ENCODE measurements at regions not wholly inside any gene's neighbourhood (a gene's known extent, or its start where the extent isn't known, plus 50 kb on each side); places are given as distances from the start of the nearest gene placed in this dataset.

GRCh38 chr5:2205185-2205585 is 322.5 kb upstream of the IRX4 start:
- CTCF ChIA-PET: no interaction called here
- TF ChIP-seq MYC (IDR thresholded peaks at IDR 0.05; ENCODE audit: low read depth, low read length) (no peak), JUN (IDR thresholded peaks at IDR 0.05; ENCODE audit: borderline replicate concordance, insufficient read depth, insufficient read length, low read depth) (no peak), POLR2A (IDR thresholded peaks at IDR 0.05; ENCODE audit: low read depth, low read length) (no peak), MAX (IDR thresholded peaks at IDR 0.05; ENCODE audit: insufficient read depth, insufficient read length) (no peak), GATA2 (IDR thresholded peaks at IDR 0.05; ENCODE audit: insufficient read depth, insufficient read length, low read depth, low read length) (no peak), EZH2 (IDR thresholded peaks at IDR 0.05; ENCODE audit: borderline replicate concordance, low read depth, low read length, severe bottlenecking) (no peak), POLR2AphosphoS5 (IDR thresholded peaks at IDR 0.05; ENCODE audit: insufficient read depth, low read depth, low read length) (no peak)
- Histone ChIP-seq H4K20me1 (replicated peaks; ENCODE audit: control insufficient read depth, extremely low read depth, insufficient read depth, low read length) (no peaks in the 10 kb centered on the region), H3K4me3 (replicated peaks in 1 of 3; ENCODE audit: insufficient read depth in 1 of 3, low read depth in 1 of 3, low read length in 3 of 3) (no peak overlapping the region), H2AFZ (ENCODE audit: low read depth, low read length) (no peak overlapping the region), H3K4me1 (ENCODE audit: control insufficient read depth, extremely low read depth, insufficient read depth, low read length) (no peaks in the 10 kb centered on the region), H3K36me3 (ENCODE audit: control insufficient read depth in 2 of 2, extremely low read depth in 1 of 2, insufficient read depth in 2 of 2, low read length in 2 of 2) (no peaks in the 10 kb centered on the region), H3K9ac (replicated peaks; ENCODE audit: extremely low read depth, insufficient read depth, low read length) (no peak overlapping the region), H3K27ac (ENCODE audit: insufficient read depth, low read depth, low read length) (no peak overlapping the region), H3K4me2 (ENCODE audit: insufficient read depth, low read length) (no peak overlapping the region), H3K79me2 (ENCODE audit: control insufficient read depth, insufficient read depth, low read length) (no peaks in the 10 kb centered on the region), H3K9me3 (replicated peaks; ENCODE audit: control insufficient read depth, insufficient read depth, low read length) (peaks cover 9% of the 10 kb centered on the region), H3K27me3 (ENCODE audit: control insufficient read depth in 2 of 2, insufficient read depth in 2 of 2, low read length in 2 of 2) (no peaks in the 10 kb centered on the region), H3K9me1 (replicated peaks; ENCODE audit: control insufficient read depth, extremely low read depth, insufficient read depth, low read length) (no peaks in the 10 kb centered on the region)
- BruUV-seq (replicated peaks): no TSS peak
- dilution Hi-C loops (cut with MboI; ENCODE audit: extremely low pct_ligation_motif_present, low sequenced_read_pairs) (no loop called here), intact Hi-C loops (cut with micrococcal nuclease) (no loop called here)
- FAIRE-seq (no peak), DNase-seq (ENCODE audit: low read depth, low spot score) (no peak)
- POLR2A ChIA-PET: no interaction called here

GRCh38 chr5:2204366-2205184 is 321.9 kb upstream of the IRX4 start:
- H3K9ac ChIP-seq (replicated peaks; ENCODE audit: extremely low read depth, insufficient read depth, low read length): no peak overlapping the region

More at GRCh38 chr5:2204366-2205184, 321.9 kb upstream of the IRX4 start:
- no TSS peak for BruUV-seq (replicated peaks)
- no peaks in the 10 kb centered on the region for H3K79me2 ChIP-seq (ENCODE audit: control insufficient read depth, insufficient read depth, low read length)
- no peak overlapping the region for H3K27ac ChIP-seq (ENCODE audit: insufficient read depth, low read depth, low read length)
- POLR2A ChIA-PET: no interaction called here
- dilution Hi-C loops (cut with MboI; ENCODE audit: extremely low pct_ligation_motif_present, low sequenced_read_pairs): no loop called here
- H2AFZ ChIP-seq (ENCODE audit: low read depth, low read length): no peak overlapping the region
- intact Hi-C loops (cut with micrococcal nuclease): no loop called here
- no peaks in the 10 kb centered on the region for H3K9me1 ChIP-seq (replicated peaks; ENCODE audit: control insufficient read depth, extremely low read depth, insufficient read depth, low read length)
- no peaks in the 10 kb centered on the region for H3K36me3 ChIP-seq (ENCODE audit: control insufficient read depth in 2 of 2, extremely low read depth in 1 of 2, insufficient read depth in 2 of 2, low read length in 2 of 2)
- H3K4me3 ChIP-seq (replicated peaks in 1 of 3; ENCODE audit: insufficient read depth in 1 of 3, low read depth in 1 of 3, low read length in 3 of 3): no peak overlapping the region
- no peak overlapping the region for H3K4me2 ChIP-seq (ENCODE audit: insufficient read depth, low read length)
- CTCF ChIA-PET: no interaction called here
- no peak for DNase-seq (ENCODE audit: low read depth, low spot score)
- no peaks in the 10 kb centered on the region for H4K20me1 ChIP-seq (replicated peaks; ENCODE audit: control insufficient read depth, extremely low read depth, insufficient read depth, low read length)
- no peak for FAIRE-seq
- H3K4me1 ChIP-seq (ENCODE audit: control insufficient read depth, extremely low read depth, insufficient read depth, low read length): no peaks in the 10 kb centered on the region
- TF ChIP-seq POLR2A (IDR thresholded peaks at IDR 0.05; ENCODE audit: low read depth, low read length) (no peak), MYC (IDR thresholded peaks at IDR 0.05; ENCODE audit: low read depth, low read length) (no peak), POLR2AphosphoS5 (IDR thresholded peaks at IDR 0.05; ENCODE audit: insufficient read depth, low read depth, low read length) (no peak), MAX (IDR thresholded peaks at IDR 0.05; ENCODE audit: insufficient read depth, insufficient read length) (no peak), CTCF (IDR thresholded peaks at IDR 0.05; ENCODE audit: extremely low read depth in 1 of 2, insufficient read depth in 1 of 2, low read depth in 1 of 2, low read length in 2 of 2) (no peak), FOS (IDR thresholded peaks at IDR 0.05; ENCODE audit: borderline replicate concordance, insufficient read depth, low read length) (no peak), JUN (IDR thresholded peaks at IDR 0.05; ENCODE audit: borderline replicate concordance, insufficient read depth, insufficient read length, low read depth) (no peak), EZH2 (IDR thresholded peaks at IDR 0.05; ENCODE audit: borderline replicate concordance, low read depth, low read length, severe bottlenecking) (no peak), GATA2 (IDR thresholded peaks at IDR 0.05; ENCODE audit: insufficient read depth, insufficient read length, low read depth, low read length) (no peak)
- no peaks in the 10 kb centered on the region for H3K27me3 ChIP-seq (ENCODE audit: control insufficient read depth in 2 of 2, insufficient read depth in 2 of 2, low read length in 2 of 2)
- H3K9me3 ChIP-seq (replicated peaks; ENCODE audit: control insufficient read depth, insufficient read depth, low read length): peaks cover 9% of the 10 kb centered on the region

Data from endothelial cell of umbilical vein (primary cell).